Neural progenitor cell (in vitro differentiated cells): ENCODE measurements at regions not wholly inside any gene's neighbourhood (a gene's known extent, or its start where the extent isn't known, plus 50 kb on each side); places are given as distances from the start of the nearest gene placed in this dataset.
A peak's percentile ranks its signal among the peaks of the same experiment; 100 is the strongest.

Source experiments
- DNase-seq: peaks from one replicate; pipeline ENCODE4 v3.0.0-alpha.2; 2016; ENCODE audit warnings: low spot score
- H2AFZ ChIP-seq: fragments of 200-600 bp; sonication (generic); replicated peaks from 2 replicates; pipeline ENCODE4 v1.6.1; 2016; ENCODE audit warnings: antibody characterized with exemption
- H3F3A ChIP-seq: fragments of 200-600 bp; sonication (generic); 2 replicates; pipeline ENCODE4 v1.6.1; 2016; ENCODE audit warnings: antibody characterized with exemption, low read depth
- H3K27ac ChIP-seq: fragments of 200-600 bp; sonication (generic); 2 replicates; pipeline ENCODE4 v1.5.1; 2016; ENCODE audit warnings: mild to moderate bottlenecking
- H3K27me3 ChIP-seq: fragments of 200-600 bp; sonication (generic); 2 replicates; pipeline ENCODE4 v1.6.1; 2016; ENCODE audit warnings: mild to moderate bottlenecking, moderate library complexity
- H3K36me3 ChIP-seq: fragments of 200-600 bp; sonication (generic); 2 replicates; pipeline ENCODE4 v1.5.1; 2016
- H3K4me1 ChIP-seq: fragments of 200-600 bp; sonication (generic); 2 replicates; pipeline ENCODE4 v1.6.1; 2016; ENCODE audit warnings: mixed run types
- H3K4me2 ChIP-seq: fragments of 200-600 bp; sonication (generic); 2 replicates; pipeline ENCODE4 v1.6.1; 2016
- H3K4me3 ChIP-seq: fragments of 200-600 bp; sonication (generic); 2 replicates; pipeline ENCODE4 v1.5.1; 2016
- H3K79me2 ChIP-seq: fragments of 200-600 bp; sonication (generic); 2 replicates; pipeline ENCODE4 v1.6.1; 2016; ENCODE audit warnings: low read depth
- H3K9ac ChIP-seq: fragments of 200-600 bp; sonication (generic); 2 replicates; pipeline ENCODE4 v1.6.1; 2016
- H3K9me3 ChIP-seq: fragments of 200-600 bp; sonication (generic); 2 replicates; pipeline ENCODE4 v1.5.1; 2016; ENCODE audit warnings: low read depth
- H4K20me1 ChIP-seq: fragments of 200-600 bp; sonication (generic); 2 replicates; pipeline ENCODE4 v1.6.1; 2016; ENCODE audit warnings: low read depth
- H3K27ac Mint-ChIP-seq: 3 replicates; pipeline ENCODE4 v1.8.0; 2021; ENCODE audit warnings: mixed read lengths
- H3K27me3 Mint-ChIP-seq: 2 replicates; pipeline ENCODE4 v1.8.0; 2022; ENCODE audit warnings: low read depth, mild to moderate bottlenecking, inconsistent platforms, moderate library complexity, mixed read lengths; ENCODE audit not compliant: insufficient read depth
- H3K36me3 Mint-ChIP-seq: 3 replicates; pipeline ENCODE4 v1.8.0; 2021; ENCODE audit warnings: mixed read lengths
- H3K4me1 Mint-ChIP-seq: 3 replicates; pipeline ENCODE4 v1.8.0; 2021; ENCODE audit warnings: mixed read lengths
- H3K4me3 Mint-ChIP-seq: 3 replicates; pipeline ENCODE4 v1.8.0; 2021; ENCODE audit warnings: mild to moderate bottlenecking, moderate library complexity, mixed read lengths
- H3K9me3 Mint-ChIP-seq: 3 replicates; pipeline ENCODE4 v1.8.0; 2020; ENCODE audit warnings: mixed read lengths
- EZH2 ChIP-seq: fragments of 200-600 bp; sonication (generic); IDR thresholded peaks from 2 replicates; pipeline ENCODE4 v1.6.1; 2017; ENCODE audit warnings: antibody characterized with exemption, mild to moderate bottlenecking, moderate library complexity
- EZH2phosphoT487 ChIP-seq: fragments of 200-600 bp; sonication (generic); IDR thresholded peaks from 2 replicates; pipeline ENCODE4 v1.6.1; 2017; ENCODE audit warnings: antibody characterized with exemption
- TF ChIP-seq, protein P1 (sequence below): fragments of 200-600 bp; sonication (generic); IDR thresholded peaks from 2 replicates; pipeline ENCODE4 v1.5.1; 2017; ENCODE audit warnings: antibody characterized with exemption, mild to moderate bottlenecking

GRCh38 chr3:147872568-147872967 is 463.4 kb downstream of the ZIC1 start:
- H3K9me3 ChIP-seq: no peaks in the 10 kb centered on the region
- H4K20me1 ChIP-seq: no peaks in the 10 kb centered on the region
- Mint-ChIP-seq H3K9me3 (peaks cover 36% of the 10 kb centered on the region), H3K36me3 (peaks cover 2% of the 10 kb centered on the region), H3K4me1 (no peaks in the 10 kb centered on the region), H3K27me3 (peaks cover 2% of the 10 kb centered on the region), H3K4me3 (no peak overlapping the region), H3K27ac (no peak overlapping the region)
- TF ChIP-seq EZH2: no peak
- TF ChIP-seq, protein P1, sequence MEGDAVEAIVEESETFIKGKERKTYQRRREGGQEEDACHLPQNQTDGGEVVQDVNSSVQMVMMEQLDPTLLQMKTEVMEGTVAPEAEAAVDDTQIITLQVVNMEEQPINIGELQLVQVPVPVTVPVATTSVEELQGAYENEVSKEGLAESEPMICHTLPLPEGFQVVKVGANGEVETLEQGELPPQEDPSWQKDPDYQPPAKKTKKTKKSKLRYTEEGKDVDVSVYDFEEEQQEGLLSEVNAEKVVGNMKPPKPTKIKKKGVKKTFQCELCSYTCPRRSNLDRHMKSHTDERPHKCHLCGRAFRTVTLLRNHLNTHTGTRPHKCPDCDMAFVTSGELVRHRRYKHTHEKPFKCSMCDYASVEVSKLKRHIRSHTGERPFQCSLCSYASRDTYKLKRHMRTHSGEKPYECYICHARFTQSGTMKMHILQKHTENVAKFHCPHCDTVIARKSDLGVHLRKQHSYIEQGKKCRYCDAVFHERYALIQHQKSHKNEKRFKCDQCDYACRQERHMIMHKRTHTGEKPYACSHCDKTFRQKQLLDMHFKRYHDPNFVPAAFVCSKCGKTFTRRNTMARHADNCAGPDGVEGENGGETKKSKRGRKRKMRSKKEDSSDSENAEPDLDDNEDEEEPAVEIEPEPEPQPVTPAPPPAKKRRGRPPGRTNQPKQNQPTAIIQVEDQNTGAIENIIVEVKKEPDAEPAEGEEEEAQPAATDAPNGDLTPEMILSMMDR: no peak
- no peak for TF ChIP-seq EZH2phosphoT487
- no peak overlapping the region for H3K4me3 ChIP-seq
- H3K27me3 ChIP-seq: no peaks in the 10 kb centered on the region
- no peak overlapping the region for H3K27ac ChIP-seq
- H2AFZ ChIP-seq: no peak overlapping the region
- H3K36me3 ChIP-seq: no peaks in the 10 kb centered on the region
- H3K4me1 ChIP-seq: no peaks in the 10 kb centered on the region
- no peak overlapping the region for H3K9ac ChIP-seq
- H3K79me2 ChIP-seq: no peaks in the 10 kb centered on the region
- no peak overlapping the region for H3K4me2 ChIP-seq
- no peak for DNase-seq
- no peaks in the 10 kb centered on the region for H3F3A ChIP-seq

- no peak for DNase-seq
- H3K9me3 Mint-ChIP-seq: peaks cover 37% of the 10 kb centered on the region
- no peak overlapping the region for H3K4me3 Mint-ChIP-seq
- Histone ChIP-seq H3K27me3 (no peaks in the 10 kb centered on the region), H3K79me2 (no peaks in the 10 kb centered on the region), H3K9me3 (no peaks in the 10 kb centered on the region), H4K20me1 (no peaks in the 10 kb centered on the region), H3K27ac (no peak overlapping the region), H3K9ac (no peak overlapping the region), H3K4me1 (no peaks in the 10 kb centered on the region), H3F3A (no peaks in the 10 kb centered on the region), H3K4me3 (no peak overlapping the region), H2AFZ (no peak overlapping the region), H3K4me2 (no peak overlapping the region), H3K36me3 (no peaks in the 10 kb centered on the region)
- no peaks in the 10 kb centered on the region for H3K4me1 Mint-ChIP-seq
- TF ChIP-seq EZH2phosphoT487 (no peak), EZH2 (no peak)
- TF ChIP-seq, protein P1: no peak
- peaks cover 2% of the 10 kb centered on the region for H3K27me3 Mint-ChIP-seq
- H3K27ac Mint-ChIP-seq: no peak overlapping the region
- H3K36me3 Mint-ChIP-seq: peaks cover 5% of the 10 kb centered on the region
Observed at GRCh38 chr3:147875498-147875897, 466.3 kb downstream of the ZIC1 start.

DNA sequence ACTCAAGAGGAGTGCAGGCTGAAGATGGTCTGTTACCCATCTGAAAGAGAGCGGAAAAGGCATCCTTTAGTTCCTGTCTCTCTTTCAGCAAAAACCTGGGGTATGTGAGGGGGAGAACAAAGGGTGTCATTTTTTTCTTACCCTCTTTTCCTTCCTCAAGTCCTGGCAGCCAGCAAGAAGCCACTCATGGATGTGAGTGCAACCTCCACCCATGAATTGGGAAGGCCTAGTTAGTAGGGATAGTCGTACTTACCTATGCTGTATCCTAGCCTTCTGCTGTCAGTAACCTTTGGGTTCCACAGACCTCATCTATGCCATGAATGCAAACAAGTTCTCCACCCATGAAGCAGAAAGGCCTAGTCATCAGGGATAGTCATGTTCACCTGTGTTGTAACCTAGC is 472.8 kb downstream of the ZIC1 start:
- Mint-ChIP-seq H3K27ac (no peak overlapping the region), H3K9me3 (peaks cover 62% of the 10 kb centered on the region), H3K4me3 (no peak overlapping the region), H3K27me3 (peaks cover 5% of the 10 kb centered on the region), H3K36me3 (peaks cover 9% of the 10 kb centered on the region), H3K4me1 (peaks cover 2% of the 10 kb centered on the region)
- H3K4me1 ChIP-seq: no peaks in the 10 kb centered on the region
- H3K27me3 ChIP-seq: no peaks in the 10 kb centered on the region
- H3K27ac ChIP-seq: no peak overlapping the region
- TF ChIP-seq, protein P1: no peak
- TF ChIP-seq EZH2 (no peak), EZH2phosphoT487 (no peak)
- H2AFZ ChIP-seq: no peak overlapping the region
- peaks cover 12% of the 10 kb centered on the region for H3K9me3 ChIP-seq
- no peaks in the 10 kb centered on the region for H3K79me2 ChIP-seq
- H4K20me1 ChIP-seq: no peaks in the 10 kb centered on the region
- H3F3A ChIP-seq: no peaks in the 10 kb centered on the region
- H3K36me3 ChIP-seq: no peaks in the 10 kb centered on the region
- no peak overlapping the region for H3K4me2 ChIP-seq
- DNase-seq: no peak
- H3K4me3 ChIP-seq: no peak overlapping the region
- no peak overlapping the region for H3K9ac ChIP-seq

- H3F3A ChIP-seq: no peaks in the 10 kb centered on the region
- H3K79me2 ChIP-seq: no peaks in the 10 kb centered on the region
- peak overlapping the region; percentile 19 for H2AFZ ChIP-seq
- TF ChIP-seq EZH2 (no peak), EZH2phosphoT487 (no peak)
- TF ChIP-seq, protein P1: no peak
- H3K9me3 Mint-ChIP-seq: peaks cover 53% of the 10 kb centered on the region
- H3K4me2 ChIP-seq: no peak overlapping the region
- H3K4me1 ChIP-seq: no peaks in the 10 kb centered on the region
- H3K9me3 ChIP-seq: no peaks in the 10 kb centered on the region
- H3K4me3 ChIP-seq: no peak overlapping the region
- no peaks in the 10 kb centered on the region for H3K36me3 ChIP-seq
- peaks cover 14% of the 10 kb centered on the region for H3K36me3 Mint-ChIP-seq
- no peak overlapping the region for H3K27ac ChIP-seq
- H4K20me1 ChIP-seq: no peaks in the 10 kb centered on the region
- H3K4me3 Mint-ChIP-seq: no peak overlapping the region
- peaks cover 7% of the 10 kb centered on the region for H3K27me3 Mint-ChIP-seq
- no peak for DNase-seq
- no peaks in the 10 kb centered on the region for H3K27me3 ChIP-seq
- H3K27ac Mint-ChIP-seq: peak overlapping the region; percentile 46
- H3K4me1 Mint-ChIP-seq: peaks cover 4% of the 10 kb centered on the region
- H3K9ac ChIP-seq: no peak overlapping the region
Observed at GRCh38 chr3:147886879-147887278, 477.7 kb downstream of the ZIC1 start.
